ENCODE measurements at regions not wholly inside any gene's neighbourhood (a gene's known extent, or its start where the extent isn't known, plus 50 kb on each side); places are given as distances from the start of the nearest gene placed in this dataset.

- DNase-seq, result no peak
These were observed 60.7 kb upstream of the MAP1LC3B2 start for GRCh38 chr12:116498471-116498870.

GRCh38 chr12:116502141-116502725, 56.9 kb upstream of the MAP1LC3B2 start:
- DNase-seq, result no peak

DNA sequence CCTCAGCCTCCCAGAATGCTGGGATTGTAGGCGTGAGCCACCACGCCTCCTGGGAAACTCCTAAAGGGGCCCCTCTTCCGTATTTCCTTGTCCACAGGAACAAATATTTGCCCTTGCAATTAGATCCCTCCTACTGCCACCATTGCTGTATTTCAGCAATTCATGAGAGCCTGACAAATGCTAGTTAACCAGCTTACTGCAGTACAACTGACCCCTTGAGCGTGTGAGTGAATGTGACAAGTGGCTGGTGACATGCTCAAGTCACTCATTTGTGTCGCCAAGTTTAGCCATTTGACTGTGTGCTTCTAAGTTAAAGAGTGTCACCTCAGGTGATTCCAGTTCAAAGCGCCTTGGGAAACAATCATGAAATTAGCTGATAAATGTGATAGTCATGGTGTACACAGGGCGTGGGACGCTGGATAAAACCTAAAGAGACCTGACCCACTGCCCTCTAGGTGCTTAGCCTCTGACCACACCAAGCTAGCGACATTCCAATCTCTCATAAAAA, 56.1 kb upstream of the MAP1LC3B2 start:
- DNase-seq, result no peak

- no peak for DNase-seq
These were observed 54.7 kb upstream of the MAP1LC3B2 start for GRCh38 chr12:116504438-116504837.

DNA sequence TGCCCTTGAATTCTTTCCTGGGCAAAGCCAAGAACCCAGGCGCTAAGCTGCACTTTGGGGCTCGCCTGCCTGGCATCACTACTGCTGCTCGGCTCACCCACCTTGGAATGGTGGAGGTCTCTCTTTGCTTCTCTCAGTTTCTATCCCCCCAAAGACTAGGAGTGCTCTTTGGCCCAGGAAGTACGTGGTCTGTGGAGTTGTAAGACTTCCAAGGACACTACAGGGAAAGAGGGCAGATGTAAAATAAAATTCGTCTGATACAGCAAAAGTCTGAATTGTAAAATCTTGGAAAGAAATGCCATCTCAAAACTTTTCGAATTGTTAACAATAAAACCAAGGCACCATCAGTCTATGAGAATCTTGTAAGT, 52.5 kb upstream of the MAP1LC3B2 start:
- DNase-seq, result no peak

DNA sequence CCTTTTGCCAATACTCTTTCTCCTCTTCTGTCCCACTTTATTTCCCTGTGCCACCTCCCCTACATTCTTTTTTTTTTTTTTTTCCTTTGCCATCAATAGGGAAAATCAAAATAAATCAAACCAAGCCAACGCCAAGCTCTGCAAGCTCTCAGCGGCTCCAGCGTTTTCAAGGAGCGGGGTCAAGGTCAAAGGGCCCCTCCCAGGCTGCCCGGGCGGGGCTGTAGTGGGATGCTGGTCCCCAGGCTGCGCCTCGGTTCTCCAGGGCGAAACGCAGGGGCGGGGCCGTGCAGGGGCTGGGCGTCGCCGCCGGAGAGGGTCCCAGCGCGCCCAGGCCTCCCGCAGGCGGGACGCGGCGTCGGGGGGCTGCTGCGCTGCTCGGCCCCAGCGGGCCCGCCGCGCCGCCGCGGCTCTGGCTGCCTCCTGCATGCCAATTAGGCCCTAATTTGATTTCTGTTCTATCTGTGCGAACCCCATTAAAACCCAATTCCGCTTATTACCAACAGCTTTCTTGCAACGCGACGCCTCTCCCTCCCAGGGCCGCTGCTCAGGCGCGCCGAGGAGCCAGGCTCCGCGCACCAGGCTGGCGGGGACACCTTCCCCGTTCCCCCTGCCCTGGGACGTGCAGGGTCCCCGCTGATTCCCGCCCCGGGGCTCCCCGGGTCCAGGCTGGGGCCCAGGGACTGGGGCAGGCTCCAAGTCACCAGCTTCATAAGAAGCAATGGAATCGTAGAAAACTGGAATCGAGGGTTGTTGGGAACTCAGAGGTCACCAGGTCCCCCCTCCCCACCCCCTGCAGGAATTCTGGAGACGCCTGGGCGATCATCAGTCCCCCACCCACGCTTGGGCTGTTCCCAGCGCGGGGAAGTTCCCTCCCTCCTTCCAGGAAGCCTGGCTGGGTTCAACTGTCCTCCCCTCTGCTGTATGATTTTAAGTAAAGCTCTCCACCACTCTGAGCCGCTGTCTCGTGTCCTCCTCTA, 50.7 kb upstream of the MAP1LC3B2 start:
- DNase-seq, result no peak

Data from NCI-H1092 (cell line).